GM12873 (cell line): ENCODE measurements at regions not wholly inside any gene's neighbourhood (a gene's known extent, or its start where the extent isn't known, plus 50 kb on each side); places are given as distances from the start of the nearest gene placed in this dataset.

Experiments
- CTCF ChIP-seq: IDR thresholded peaks from 2 replicates; pipeline ENCODE4 v1.5.1; 2012; ENCODE audit warnings: low read depth, mild to moderate bottlenecking, moderate library complexity, low read length, control low read depth; ENCODE audit not compliant: insufficient read depth; ENCODE audit errors: missing control alignments

- no peak for TF ChIP-seq CTCF
These were observed 396.2 kb downstream of the PLPP3 start for GRCh38 chr1:56183151-56183550.

- no peak for TF ChIP-seq CTCF
These were observed 398.7 kb downstream of the PLPP3 start for GRCh38 chr1:56180520-56181190.

- no peak for TF ChIP-seq CTCF
These were observed 399.8 kb downstream of the PLPP3 start for GRCh38 chr1:56179543-56179942.

GRCh38 chr1:56175211-56175610, 404.2 kb downstream of the PLPP3 start:
- TF ChIP-seq CTCF = no peak

- TF ChIP-seq CTCF = no peak
These were observed 405.0 kb downstream of the PLPP3 start for GRCh38 chr1:56174176-56174885.

- no peak for TF ChIP-seq CTCF
These were observed 405.6 kb downstream of the PLPP3 start for GRCh38 chr1:56173736-56174135.

GRCh38 chr1:56171670-56172069, 407.7 kb downstream of the PLPP3 start:
- TF ChIP-seq CTCF = no peak
